ENCODE measurements at regions not wholly inside any gene's neighbourhood (a gene's known extent, or its start where the extent isn't known, plus 50 kb on each side); places are given as distances from the start of the nearest gene placed in this dataset.
"Not testable (repeated sequence)": the region's sequence is repeated elsewhere in the genome, so short reads cannot be mapped to it uniquely, and the experiment has no call there.

GRCh38 chr4:49321511-49322300, 335.6 kb downstream of the CWH43 start:
- H3K27ac Mint-ChIP-seq; ATAC-seq; POLR2A ChIA-PET; H3K4me3 Mint-ChIP-seq; CTCF ChIA-PET; DNase-seq (ENCODE audit: low spot score); H3K4me1 Mint-ChIP-seq: not testable (repeated sequence)
- H3K36me3 Mint-ChIP-seq: peaks cover 37% of the 10 kb centered on the region
- H3K9me3 Mint-ChIP-seq: peaks cover 33% of the 10 kb centered on the region
- peaks cover 11% of the 10 kb centered on the region for H3K27me3 Mint-ChIP-seq (ENCODE audit: low read depth)

DNA sequence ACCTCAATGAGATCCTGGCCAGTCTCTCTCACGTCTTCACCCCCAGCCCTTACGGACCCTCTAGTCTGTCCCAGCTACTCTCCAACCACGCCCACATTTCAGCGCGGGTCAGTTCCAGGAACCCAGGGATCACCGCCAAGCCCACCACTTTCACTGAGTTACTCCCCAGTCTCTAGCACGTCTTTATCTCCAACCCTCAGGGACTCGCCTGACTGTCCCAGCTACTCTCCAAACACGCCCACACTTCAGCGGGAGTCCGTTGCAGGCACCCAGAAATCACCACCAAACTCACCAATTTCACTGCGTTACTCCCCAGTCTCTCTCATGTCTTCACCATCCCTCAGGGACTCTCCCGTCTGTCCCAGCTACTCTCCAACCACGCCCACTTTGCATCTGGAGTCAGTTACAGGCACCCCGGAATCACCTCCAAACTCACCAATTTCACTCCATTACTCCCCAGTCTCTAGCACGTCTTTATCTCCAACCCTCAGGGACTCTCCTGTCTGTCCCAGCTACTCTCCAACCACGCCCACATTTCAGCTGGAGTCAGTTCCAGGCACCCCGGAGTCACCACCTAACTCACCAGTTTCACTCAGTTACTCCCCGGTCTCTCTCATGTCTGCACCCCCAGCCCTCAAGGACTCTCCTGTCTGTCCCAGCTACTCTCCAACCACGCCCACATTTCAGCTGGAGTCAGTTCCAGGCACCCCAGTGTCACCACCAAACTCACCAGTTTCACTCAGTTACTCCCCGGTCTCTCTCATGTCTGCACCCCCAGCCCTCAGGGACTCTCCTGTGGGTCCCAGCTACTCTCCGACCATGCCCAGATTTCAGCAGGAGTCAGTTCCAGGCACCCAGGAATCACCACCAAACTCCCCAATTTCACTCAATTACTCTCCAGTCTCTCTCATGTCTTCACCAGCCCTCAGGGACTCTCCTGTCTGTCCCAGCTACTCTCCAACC, 336.8 kb downstream of the CWH43 start:
- peaks cover 31% of the 10 kb centered on the region for H3K9me3 Mint-ChIP-seq

GRCh38 chr4:49323573-49323940, 337.5 kb downstream of the CWH43 start:
- H3K4me3 Mint-ChIP-seq; ATAC-seq; POLR2A ChIA-PET; CTCF ChIA-PET; H3K4me1 Mint-ChIP-seq; H3K27ac Mint-ChIP-seq; DNase-seq (ENCODE audit: low spot score): not testable (repeated sequence)
- Mint-ChIP-seq H3K9me3 (peaks cover 31% of the 10 kb centered on the region), H3K27me3 (ENCODE audit: low read depth) (peaks cover 11% of the 10 kb centered on the region), H3K36me3 (peaks cover 36% of the 10 kb centered on the region)

More for the DNA sequence above, 336.8 kb downstream of the CWH43 start:
- ATAC-seq; H3K4me1 Mint-ChIP-seq; H3K4me3 Mint-ChIP-seq; POLR2A ChIA-PET; DNase-seq (ENCODE audit: low spot score); H3K27ac Mint-ChIP-seq; CTCF ChIA-PET: not testable (repeated sequence)
- H3K27me3 Mint-ChIP-seq (ENCODE audit: low read depth): peaks cover 11% of the 10 kb centered on the region
- H3K36me3 Mint-ChIP-seq: peaks cover 36% of the 10 kb centered on the region

Data from WTC11 (cell line).